Fibroblast of lung (primary cell): ENCODE measurements at regions not wholly inside any gene's neighbourhood (a gene's known extent, or its start where the extent isn't known, plus 50 kb on each side); places are given as distances from the start of the nearest gene placed in this dataset.

Experiments
- DNase-seq, 2 donors: peaks; one replicate each; pipeline versions ENCODE4 v3.0.0 to v3.0.0-alpha.2; 2010; ENCODE audit warnings: low read depth in 2 of 2
- H2AFZ ChIP-seq: 2 replicates; pipeline ENCODE4 v1.5.1; 2012; ENCODE audit warnings: low read length, control low read depth, inconsistent platforms
- H3K27ac ChIP-seq: 2 replicates; pipeline ENCODE4 v1.5.1; 2011; ENCODE audit warnings: low read length, control low read depth; ENCODE audit not compliant: insufficient read depth
- H3K27me3 ChIP-seq: 2 replicates; pipeline ENCODE4 v1.5.1; 2011; ENCODE audit warnings: mild to moderate bottlenecking, low read length; ENCODE audit not compliant: control insufficient read depth, insufficient read depth
- H3K36me3 ChIP-seq: 2 replicates; pipeline ENCODE4 v1.5.1; 2011; ENCODE audit warnings: low read length; ENCODE audit not compliant: control insufficient read depth, insufficient read depth
- H3K4me1 ChIP-seq: 2 replicates; pipeline ENCODE4 v1.5.1; 2011; ENCODE audit warnings: low read length; ENCODE audit not compliant: control insufficient read depth, insufficient read depth; ENCODE audit errors: extremely low read depth
- H3K4me2 ChIP-seq: 2 replicates; pipeline ENCODE4 v1.5.1; 2011; ENCODE audit warnings: low read length, control low read depth; ENCODE audit not compliant: insufficient read depth; ENCODE audit errors: extremely low read depth
- H3K4me3 ChIP-seq, 4 experiments: fragments of 200-600 bp in 1 of 4; sonication (generic) in 1 of 4; replicated peaks in 1 of 4; 2 replicates each; pipeline ENCODE4 v1.5.1; 2011 to 2016; ENCODE audit warnings: low read length in 4 of 4, low read depth in 3 of 4, mild to moderate bottlenecking in 3 of 4, control low read depth in 2 of 4, inconsistent platforms in 1 of 4, mixed read lengths in 1 of 4; ENCODE audit not compliant: insufficient read depth in 1 of 4; ENCODE audit errors: control extremely low read depth in 1 of 4
- H3K79me2 ChIP-seq: 2 replicates; pipeline ENCODE4 v1.5.1; 2012; ENCODE audit warnings: mild to moderate bottlenecking, low read length, inconsistent platforms; ENCODE audit not compliant: control insufficient read depth, insufficient read depth
- H3K9ac ChIP-seq: 2 replicates; pipeline ENCODE4 v1.5.1; 2011; ENCODE audit warnings: mild to moderate bottlenecking, low read length, control low read depth; ENCODE audit not compliant: insufficient read depth
- H3K9me3 ChIP-seq: 2 replicates; pipeline ENCODE4 v1.5.1; 2012; ENCODE audit warnings: low read depth, low read length; ENCODE audit not compliant: control insufficient read depth, insufficient read depth
- H4K20me1 ChIP-seq: 2 replicates; pipeline ENCODE4 v1.5.1; 2011; ENCODE audit warnings: low read length; ENCODE audit not compliant: control insufficient read depth, insufficient read depth; ENCODE audit errors: extremely low read depth
- EZH2 ChIP-seq: IDR thresholded peaks from 2 replicates; pipeline ENCODE4 v1.5.1; 2012; ENCODE audit warnings: low read length, control low read depth, mild to moderate bottlenecking; ENCODE audit errors: missing control alignments
- TF ChIP-seq, protein P1 (sequence below), 2 donors: IDR thresholded peaks in 1 of 2; conservative IDR thresholded peaks in 1 of 2; 1 replicate in 1 of 2; 2 replicates in 1 of 2; pipeline ENCODE4 v1.5.1; 2011 to 2012; ENCODE audit warnings: low read length in 2 of 2, control low read depth in 1 of 2, inconsistent platforms in 1 of 2, low read depth in 1 of 2, mild to moderate bottlenecking in 1 of 2

DNA sequence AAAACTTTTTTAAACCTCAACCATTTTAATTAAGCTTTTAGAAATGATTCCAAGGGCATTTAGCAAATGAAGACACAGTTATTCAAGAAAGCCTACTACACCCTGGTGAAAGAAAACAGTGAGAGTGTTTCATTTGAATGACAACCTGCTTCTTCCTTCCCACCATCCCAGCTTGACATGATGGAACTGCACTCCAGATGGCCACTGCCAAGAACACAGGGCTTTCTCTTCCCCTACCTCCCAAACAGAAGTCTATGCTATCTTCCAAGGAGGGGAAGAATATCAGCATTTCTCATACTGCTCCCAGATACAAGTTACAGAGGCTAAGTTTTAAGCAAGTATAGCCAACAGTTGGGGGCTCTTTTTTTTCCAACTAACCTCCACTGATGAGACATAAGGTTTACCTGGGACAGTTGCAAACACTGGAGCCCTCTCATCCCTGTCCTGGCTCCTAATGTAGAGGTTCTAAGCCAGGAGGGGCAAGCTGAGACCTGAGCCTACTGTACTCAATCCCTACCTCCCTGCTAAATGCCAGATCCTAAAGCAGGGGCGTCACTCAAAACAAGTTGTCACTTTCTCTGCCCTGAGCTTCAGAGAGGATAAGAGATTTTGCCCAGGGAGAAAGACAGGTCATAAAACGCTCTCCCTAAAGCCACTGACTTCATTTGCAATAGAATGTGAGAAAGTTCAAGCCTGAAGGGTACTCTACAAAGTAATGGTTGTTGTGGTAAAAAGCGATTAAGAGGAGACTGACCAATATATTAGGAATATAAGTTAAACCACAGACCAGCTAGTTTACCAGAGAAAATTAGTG, 88.5 kb upstream of the SLC27A6 start:
- Histone ChIP-seq H3K27me3 (no peaks in the 10 kb centered on the region), H4K20me1 (no peaks in the 10 kb centered on the region), H3K36me3 (no peaks in the 10 kb centered on the region), H3K9me3 (no peaks in the 10 kb centered on the region), H3K4me3 (no peak overlapping the region), H2AFZ (no peak overlapping the region), H3K4me2 (no peak overlapping the region), H3K79me2 (no peaks in the 10 kb centered on the region), H3K9ac (no peak overlapping the region), H3K4me1 (no peaks in the 10 kb centered on the region), H3K27ac (no peak overlapping the region)
- TF ChIP-seq, protein P1, sequence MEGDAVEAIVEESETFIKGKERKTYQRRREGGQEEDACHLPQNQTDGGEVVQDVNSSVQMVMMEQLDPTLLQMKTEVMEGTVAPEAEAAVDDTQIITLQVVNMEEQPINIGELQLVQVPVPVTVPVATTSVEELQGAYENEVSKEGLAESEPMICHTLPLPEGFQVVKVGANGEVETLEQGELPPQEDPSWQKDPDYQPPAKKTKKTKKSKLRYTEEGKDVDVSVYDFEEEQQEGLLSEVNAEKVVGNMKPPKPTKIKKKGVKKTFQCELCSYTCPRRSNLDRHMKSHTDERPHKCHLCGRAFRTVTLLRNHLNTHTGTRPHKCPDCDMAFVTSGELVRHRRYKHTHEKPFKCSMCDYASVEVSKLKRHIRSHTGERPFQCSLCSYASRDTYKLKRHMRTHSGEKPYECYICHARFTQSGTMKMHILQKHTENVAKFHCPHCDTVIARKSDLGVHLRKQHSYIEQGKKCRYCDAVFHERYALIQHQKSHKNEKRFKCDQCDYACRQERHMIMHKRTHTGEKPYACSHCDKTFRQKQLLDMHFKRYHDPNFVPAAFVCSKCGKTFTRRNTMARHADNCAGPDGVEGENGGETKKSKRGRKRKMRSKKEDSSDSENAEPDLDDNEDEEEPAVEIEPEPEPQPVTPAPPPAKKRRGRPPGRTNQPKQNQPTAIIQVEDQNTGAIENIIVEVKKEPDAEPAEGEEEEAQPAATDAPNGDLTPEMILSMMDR (conservative IDR thresholded peaks at IDR 0.05 in 1 of 2, IDR thresholded peaks at IDR 0.05 in 1 of 2; ENCODE audit: low read depth in 1 of 2, low read length in 2 of 2), result no peak
- no peak for TF ChIP-seq EZH2
- DNase-seq, result no peak

DNA sequence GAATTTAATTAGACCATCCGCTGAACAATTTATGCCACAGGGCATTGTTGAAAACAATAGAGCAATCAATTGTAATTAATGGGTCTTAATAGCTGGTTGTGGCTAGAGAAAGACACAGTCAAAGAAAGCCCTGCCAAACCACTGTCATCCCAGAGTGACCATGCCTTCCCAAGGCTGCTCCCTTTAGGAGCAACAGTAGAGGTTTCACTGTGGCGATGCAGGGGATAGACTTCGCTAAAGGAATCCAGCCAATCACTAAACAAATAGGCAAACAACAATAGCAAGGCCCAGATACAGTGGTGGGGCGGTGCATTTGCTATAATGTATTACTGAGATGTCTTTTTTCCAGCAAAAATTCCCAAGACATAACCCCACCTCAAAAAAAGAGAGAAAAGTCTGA, 87.8 kb upstream of the SLC27A6 start:
- no peaks in the 10 kb centered on the region for H3K9me3 ChIP-seq
- no peak overlapping the region for H3K4me3 ChIP-seq
- no peak overlapping the region for H3K4me2 ChIP-seq
- no peaks in the 10 kb centered on the region for H3K27me3 ChIP-seq
- no peak for DNase-seq
- no peaks in the 10 kb centered on the region for H3K4me1 ChIP-seq
- H3K36me3 ChIP-seq, result no peaks in the 10 kb centered on the region
- H4K20me1 ChIP-seq, result no peaks in the 10 kb centered on the region
- no peak for TF ChIP-seq EZH2
- TF ChIP-seq, protein P1 (conservative IDR thresholded peaks at IDR 0.05 in 1 of 2, IDR thresholded peaks at IDR 0.05 in 1 of 2; ENCODE audit: low read depth in 1 of 2, low read length in 2 of 2), result no peak
- H3K9ac ChIP-seq, result no peak overlapping the region
- H3K27ac ChIP-seq, result no peak overlapping the region
- no peaks in the 10 kb centered on the region for H3K79me2 ChIP-seq
- no peak overlapping the region for H2AFZ ChIP-seq

DNA sequence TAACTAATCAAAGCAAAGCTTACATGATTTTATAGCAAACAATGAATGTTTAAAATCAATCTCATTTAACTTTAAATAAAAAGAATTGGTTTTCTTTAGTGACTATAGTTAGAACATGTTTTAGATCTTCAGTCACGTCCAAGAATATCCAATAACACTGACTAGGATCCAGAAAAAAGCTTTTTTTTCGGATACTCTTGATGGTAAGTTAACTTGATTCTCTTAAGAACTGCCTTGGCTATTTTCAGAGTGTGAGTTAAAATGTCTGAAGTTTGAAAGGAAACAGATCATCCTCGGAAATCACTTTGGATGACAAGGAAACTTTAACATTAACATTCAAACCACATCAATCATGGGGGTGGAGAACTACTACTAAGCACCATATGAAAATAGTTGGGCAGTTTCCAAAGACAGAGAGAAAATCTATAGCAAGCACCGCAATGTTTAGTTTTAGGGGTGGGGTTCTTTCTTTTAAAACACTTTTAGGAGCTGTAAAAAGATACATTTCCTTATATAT, 83.7 kb upstream of the SLC27A6 start:
- Histone ChIP-seq H2AFZ (no peak overlapping the region), H3K79me2 (no peaks in the 10 kb centered on the region), H3K4me1 (no peaks in the 10 kb centered on the region), H3K27ac (no peak overlapping the region), H4K20me1 (no peaks in the 10 kb centered on the region), H3K9me3 (no peaks in the 10 kb centered on the region), H3K4me2 (no peak overlapping the region), H3K36me3 (no peaks in the 10 kb centered on the region), H3K9ac (no peak overlapping the region), H3K27me3 (no peaks in the 10 kb centered on the region), H3K4me3 (no peak overlapping the region)
- TF ChIP-seq EZH2, result no peak
- TF ChIP-seq, protein P1 (conservative IDR thresholded peaks at IDR 0.05 in 1 of 2, IDR thresholded peaks at IDR 0.05 in 1 of 2; ENCODE audit: low read depth in 1 of 2, low read length in 2 of 2), result no peak
- DNase-seq, result peak in 1 of 2 donors; percentile 31
